Transverse colon (tissue), 3 donors: ENCODE measurements at regions not wholly inside any gene's neighbourhood (a gene's known extent, or its start where the extent isn't known, plus 50 kb on each side); places are given as distances from the start of the nearest gene placed in this dataset.

ENCODE experiments used
- POLR2A ChIP-seq: fragments of 450-650 bp; IDR thresholded peaks from one replicate; pipeline ENCODE4 v1.6.1; 2016; ENCODE audit warnings: antibody characterized with exemption, mild to moderate bottlenecking, moderate library complexity
- TF ChIP-seq, protein P1 (sequence below), 5 experiments: fragments of 200-600 bp in 3 of 5; fragments of 450-650 bp in 2 of 5; sonication (generic) in 3 of 5; IDR thresholded peaks; 1 replicate in 2 of 5; 2 replicates in 3 of 5; pipeline ENCODE4 v1.5.1; 2016 to 2017; ENCODE audit warnings: antibody characterized with exemption in 5 of 5, inconsistent platforms in 3 of 5, mild to moderate bottlenecking in 2 of 5, moderate library complexity in 1 of 5

DNA sequence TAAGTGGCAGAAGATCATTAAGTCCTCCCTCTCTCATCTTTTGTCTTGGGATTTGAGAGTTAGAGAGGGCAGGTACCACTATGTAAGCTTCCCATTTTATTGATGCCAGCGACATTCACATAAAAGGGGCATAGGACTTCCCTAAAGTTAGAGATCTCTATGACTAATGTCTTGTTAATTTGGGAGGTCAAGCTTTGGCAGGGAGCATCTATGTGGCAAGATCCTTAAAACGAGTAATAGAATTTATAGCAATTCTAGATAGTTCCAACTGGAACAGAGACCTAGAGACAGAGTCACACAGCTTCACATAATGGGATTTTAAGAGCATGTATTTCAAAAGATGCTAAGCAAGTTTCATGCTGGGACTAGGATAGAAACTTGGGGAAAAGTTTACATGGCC lies 308.0 kb downstream of the MAP2K6 start:
- no peak for TF ChIP-seq POLR2A
- TF ChIP-seq, protein P1, sequence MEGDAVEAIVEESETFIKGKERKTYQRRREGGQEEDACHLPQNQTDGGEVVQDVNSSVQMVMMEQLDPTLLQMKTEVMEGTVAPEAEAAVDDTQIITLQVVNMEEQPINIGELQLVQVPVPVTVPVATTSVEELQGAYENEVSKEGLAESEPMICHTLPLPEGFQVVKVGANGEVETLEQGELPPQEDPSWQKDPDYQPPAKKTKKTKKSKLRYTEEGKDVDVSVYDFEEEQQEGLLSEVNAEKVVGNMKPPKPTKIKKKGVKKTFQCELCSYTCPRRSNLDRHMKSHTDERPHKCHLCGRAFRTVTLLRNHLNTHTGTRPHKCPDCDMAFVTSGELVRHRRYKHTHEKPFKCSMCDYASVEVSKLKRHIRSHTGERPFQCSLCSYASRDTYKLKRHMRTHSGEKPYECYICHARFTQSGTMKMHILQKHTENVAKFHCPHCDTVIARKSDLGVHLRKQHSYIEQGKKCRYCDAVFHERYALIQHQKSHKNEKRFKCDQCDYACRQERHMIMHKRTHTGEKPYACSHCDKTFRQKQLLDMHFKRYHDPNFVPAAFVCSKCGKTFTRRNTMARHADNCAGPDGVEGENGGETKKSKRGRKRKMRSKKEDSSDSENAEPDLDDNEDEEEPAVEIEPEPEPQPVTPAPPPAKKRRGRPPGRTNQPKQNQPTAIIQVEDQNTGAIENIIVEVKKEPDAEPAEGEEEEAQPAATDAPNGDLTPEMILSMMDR (IDR thresholded peaks at IDR 0.05) = no peak
